ENCODE measurements at regions not wholly inside any gene's neighbourhood (a gene's known extent, or its start where the extent isn't known, plus 50 kb on each side); places are given as distances from the start of the nearest gene placed in this dataset.

DNA sequence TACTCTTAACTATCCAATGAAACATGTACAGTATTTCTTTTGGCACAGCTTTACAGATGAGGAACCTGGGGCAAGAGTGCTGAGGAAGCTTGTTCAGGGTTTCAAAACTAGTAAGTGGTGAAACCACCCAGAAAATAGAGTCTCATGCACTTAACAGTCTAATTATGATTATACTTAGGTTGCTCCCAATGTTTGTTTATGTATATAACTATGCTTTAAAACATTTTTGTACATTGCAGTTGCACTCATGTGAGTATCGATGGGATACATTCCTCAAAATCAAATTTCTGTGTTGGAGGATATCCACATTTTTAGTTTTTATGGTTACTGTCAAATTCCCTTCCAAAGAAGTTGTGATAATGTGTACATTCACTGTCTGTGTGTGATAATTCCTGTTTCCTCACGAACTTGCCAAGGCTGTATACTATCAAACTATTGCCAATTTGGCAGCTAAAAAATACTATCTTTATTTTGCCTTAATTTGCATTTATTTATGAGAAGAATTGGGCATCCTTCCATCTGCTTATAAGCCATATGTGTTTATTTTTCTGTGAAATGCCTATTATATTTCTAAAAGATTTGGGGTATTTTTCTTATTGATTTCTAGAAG lies 143.9 kb upstream of the SSTR1 start:
- no peak overlapping the region for H3K4me3 ChIP-seq (ENCODE audit: low read length)
- TF ChIP-seq ZNF274 (IDR thresholded peaks at IDR 0.05; ENCODE audit: low read depth, low read length) = no peak

DNA sequence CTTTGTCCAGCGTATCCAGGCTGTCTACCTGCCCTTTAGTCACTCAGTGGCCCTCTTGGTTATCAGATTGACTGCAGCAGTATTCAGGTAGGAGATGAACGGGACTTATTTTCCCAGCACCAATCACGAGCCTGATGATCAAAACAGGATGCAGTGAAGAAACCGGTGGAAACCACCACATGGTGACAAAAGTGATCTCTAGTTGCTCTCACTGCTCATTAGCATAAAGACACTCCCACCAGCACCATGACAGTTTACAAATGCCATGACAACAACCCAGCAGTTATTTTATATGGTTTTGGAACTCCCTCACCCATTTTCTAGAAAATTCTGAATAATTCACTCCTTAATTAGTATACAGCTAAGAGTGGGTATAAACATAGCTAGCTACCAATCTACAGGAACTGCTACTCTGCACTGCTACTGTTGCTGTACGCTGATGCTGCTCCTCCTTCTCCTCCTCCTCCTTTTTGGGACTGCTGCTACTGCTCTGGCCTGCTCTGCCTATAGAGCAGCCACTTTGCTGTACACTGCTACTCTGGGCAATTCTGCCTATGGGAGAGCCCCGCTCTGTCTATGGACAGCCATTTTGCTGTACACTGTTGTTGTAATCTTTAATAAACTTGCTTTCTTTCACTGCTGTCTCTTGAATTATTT lies 142.5 kb upstream of the SSTR1 start:
- no peak for TF ChIP-seq ZNF274 (IDR thresholded peaks at IDR 0.05; ENCODE audit: low read depth, low read length)
- no peak overlapping the region for H3K4me3 ChIP-seq (ENCODE audit: low read length)

DNA sequence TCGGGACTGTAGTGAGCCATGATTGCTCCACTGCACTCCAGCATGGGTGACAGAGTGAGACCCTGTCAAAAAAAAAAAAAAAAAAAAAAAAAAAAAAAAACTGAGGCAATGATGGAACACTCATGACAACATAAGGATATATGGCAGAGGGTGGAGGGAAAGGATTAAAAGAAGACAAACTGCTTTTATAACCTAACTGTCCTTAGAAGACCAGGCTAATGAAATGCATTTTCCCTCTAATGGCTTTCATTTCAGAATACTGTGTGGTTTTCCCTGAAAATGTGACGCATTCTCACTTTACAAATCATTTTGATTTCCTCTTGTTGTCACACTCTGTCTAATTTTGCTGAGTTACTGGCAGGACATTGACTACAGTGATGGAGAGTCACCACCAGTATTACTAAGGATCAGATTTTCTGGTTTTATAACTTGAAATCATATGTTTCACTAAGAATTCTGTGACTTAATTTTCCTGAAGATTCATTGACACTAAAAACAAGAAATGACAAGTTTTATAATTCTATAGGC lies 137.6 kb upstream of the SSTR1 start:
- TF ChIP-seq ZNF274 (IDR thresholded peaks at IDR 0.05; ENCODE audit: low read depth, low read length) = no peak

DNA sequence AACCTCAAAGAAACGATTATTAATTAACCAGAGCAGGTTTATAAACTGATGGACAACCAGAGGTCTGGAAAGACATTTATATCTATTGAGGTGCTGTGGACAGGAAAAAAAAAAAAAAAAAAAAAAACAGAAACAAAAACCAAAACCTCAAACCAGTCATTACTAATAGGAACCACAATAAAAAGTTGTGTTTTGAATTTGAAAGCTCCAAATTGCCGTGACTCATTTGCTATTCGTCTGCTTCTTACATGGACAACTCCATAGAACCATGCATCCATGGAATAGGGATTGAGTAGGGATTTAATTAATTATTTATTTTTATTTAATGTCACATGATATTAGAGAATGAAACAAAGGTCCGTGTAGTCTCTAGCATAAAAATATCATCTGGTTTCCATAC lies 134.1 kb upstream of the SSTR1 start:
- no peak for TF ChIP-seq ZNF274 (IDR thresholded peaks at IDR 0.05; ENCODE audit: low read depth, low read length)
- no peak overlapping the region for H3K4me3 ChIP-seq (ENCODE audit: low read length)

More for the DNA sequence above, 137.6 kb upstream of the SSTR1 start:
- no peak overlapping the region for H3K4me3 ChIP-seq (ENCODE audit: low read length)

DNA sequence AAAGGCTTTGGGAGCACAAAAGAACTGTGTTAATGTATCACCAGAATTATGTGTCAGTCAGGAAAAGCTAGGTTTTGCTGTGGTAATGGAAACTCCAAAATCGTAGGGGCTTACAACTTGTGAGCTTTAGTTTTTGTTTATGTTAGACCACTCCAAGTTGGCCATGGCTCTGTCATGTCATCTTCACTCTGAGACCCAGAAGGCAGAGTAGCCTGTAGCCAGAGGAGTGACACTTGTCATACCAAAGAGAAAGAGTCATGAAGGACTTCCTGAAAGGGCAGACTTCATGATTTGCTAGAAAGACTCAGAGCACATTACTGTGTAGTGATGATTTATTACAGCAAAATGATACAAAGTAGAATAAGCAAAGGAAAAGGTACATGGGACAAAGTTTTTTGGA lies 133.6 kb upstream of the SSTR1 start:
- TF ChIP-seq ZNF274 (IDR thresholded peaks at IDR 0.05; ENCODE audit: low read depth, low read length) = no peak
- no peak overlapping the region; the same call in 1 of the 2 replicates for H3K4me3 ChIP-seq (ENCODE audit: low read length)

DNA sequence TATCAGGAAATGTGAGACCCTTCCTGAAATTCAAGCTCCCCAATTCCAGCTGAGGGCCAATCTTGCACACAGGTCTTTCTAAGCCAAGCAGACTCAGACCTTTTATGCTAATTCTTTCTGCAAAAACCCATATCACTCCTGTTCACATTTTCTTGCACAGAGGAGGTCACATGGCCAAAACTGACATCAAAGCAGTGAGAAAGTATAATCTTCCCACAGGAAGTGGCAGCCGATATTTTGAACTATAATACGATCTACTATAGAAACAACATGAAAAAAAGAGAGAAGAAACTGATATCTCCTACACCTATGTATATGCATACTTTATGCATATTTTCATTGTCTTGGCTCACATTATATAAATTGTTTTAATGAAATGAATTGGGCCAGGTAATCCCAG lies 132.9 kb upstream of the SSTR1 start:
- no peak overlapping the region for H3K4me3 ChIP-seq (ENCODE audit: low read length)
- no peak for TF ChIP-seq ZNF274 (IDR thresholded peaks at IDR 0.05; ENCODE audit: low read depth, low read length)

DNA sequence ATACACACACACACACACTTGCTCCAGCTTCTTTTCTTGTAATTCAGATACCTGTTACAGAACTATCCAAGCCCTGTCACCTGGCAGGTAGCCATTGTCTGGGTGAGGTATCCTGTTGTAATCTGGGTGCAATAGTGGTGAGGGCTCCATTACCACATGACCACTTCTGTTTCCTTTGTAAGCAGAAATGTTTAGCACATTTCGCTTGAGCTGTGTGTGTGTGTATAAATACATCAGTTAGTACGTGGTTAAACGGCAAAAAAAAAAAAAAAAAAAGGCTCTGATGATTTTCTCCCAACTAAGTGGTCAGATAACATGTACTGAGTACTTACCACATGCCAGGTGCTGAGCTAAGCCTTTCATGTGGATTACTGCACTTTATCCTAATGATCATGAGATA lies 129.3 kb upstream of the SSTR1 start:
- no peak for TF ChIP-seq ZNF274 (IDR thresholded peaks at IDR 0.05; ENCODE audit: low read depth, low read length)
- H3K4me3 ChIP-seq (ENCODE audit: low read length) = no peak overlapping the region

DNA sequence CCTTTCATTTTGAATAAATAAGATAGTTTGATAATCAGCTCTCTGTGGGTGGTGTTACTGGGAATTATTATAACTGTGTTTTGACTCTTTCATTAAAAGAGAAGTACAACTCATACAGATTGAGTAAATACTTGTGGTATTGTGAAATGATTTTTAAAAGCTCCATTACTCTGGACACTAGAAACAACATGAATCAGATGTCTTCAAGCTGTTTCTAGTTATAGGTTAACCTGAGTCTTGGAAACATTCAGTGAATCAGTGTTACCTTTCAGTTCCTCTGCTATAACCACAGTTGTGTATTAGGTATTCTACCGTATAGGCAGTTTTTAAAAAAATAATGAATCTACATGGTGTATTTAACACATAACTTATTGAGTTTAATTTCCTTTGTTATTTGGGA lies 128.4 kb upstream of the SSTR1 start:
- peak overlapping the region; percentile 16; the same call in 1 of the 2 replicates for H3K4me3 ChIP-seq (ENCODE audit: low read length)
- TF ChIP-seq ZNF274 (IDR thresholded peaks at IDR 0.05; ENCODE audit: low read depth, low read length) = no peak

DNA sequence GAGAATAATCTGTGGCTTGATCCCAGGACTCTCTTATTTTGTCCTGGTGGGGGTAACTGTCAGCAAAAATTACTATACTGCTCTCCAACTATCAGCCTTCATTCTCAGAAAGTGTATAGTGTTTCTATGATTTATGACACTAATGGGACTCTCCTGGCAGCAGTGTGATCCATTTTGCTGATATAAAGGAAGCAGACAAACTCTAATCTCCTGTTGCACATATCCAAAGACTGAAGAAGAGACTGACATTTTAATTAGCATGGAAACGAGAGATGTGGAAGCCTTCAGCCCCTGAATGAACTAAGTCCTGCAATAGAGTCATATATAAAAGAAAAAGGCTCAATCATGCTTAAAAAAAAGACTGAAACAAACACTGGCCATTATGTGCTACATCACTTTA lies 127.8 kb upstream of the SSTR1 start:
- no peak for TF ChIP-seq ZNF274 (IDR thresholded peaks at IDR 0.05; ENCODE audit: low read depth, low read length)

DNA sequence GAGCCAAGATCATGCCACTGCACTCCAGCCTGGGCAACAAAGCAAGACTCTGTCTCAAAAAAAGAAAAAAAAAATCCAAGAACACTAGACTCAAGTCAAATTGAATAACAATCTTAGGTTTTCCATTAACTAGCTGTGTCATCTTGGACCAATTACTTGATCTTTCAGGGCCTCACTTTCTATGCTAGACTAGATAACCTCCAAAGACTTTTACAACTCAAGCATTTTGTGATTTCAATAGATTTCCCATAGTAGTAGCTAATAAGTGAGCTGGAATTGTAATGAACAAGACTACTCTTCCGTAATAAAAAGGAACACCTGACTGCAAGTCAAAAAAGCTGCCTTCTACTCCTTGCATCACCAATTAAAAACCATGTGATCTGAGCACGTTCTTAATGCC lies 127.0 kb upstream of the SSTR1 start:
- no peak for TF ChIP-seq ZNF274 (IDR thresholded peaks at IDR 0.05; ENCODE audit: low read depth, low read length)
- H3K4me3 ChIP-seq (ENCODE audit: low read length) = no peak overlapping the region

More for the DNA sequence above, 127.8 kb upstream of the SSTR1 start:
- no peak overlapping the region for H3K4me3 ChIP-seq (ENCODE audit: low read length)

DNA sequence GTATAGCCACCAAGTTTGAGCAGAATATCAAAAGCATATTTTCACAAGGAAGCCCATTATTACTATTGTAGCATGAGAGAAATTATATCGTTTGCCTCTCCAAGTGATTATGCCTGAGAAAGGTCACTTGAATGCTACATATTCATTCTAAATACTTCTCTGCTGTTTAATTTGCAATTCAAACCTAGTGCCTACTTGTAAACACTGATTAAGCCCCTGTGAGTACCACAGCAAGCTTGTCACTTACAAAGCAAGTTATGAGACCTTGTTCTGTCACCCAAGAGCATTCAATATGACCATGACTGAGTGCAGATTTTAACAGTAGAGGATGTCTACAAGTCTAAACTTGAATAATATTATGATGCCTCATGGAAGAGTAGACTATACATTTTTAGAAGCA lies 124.7 kb upstream of the SSTR1 start:
- no peak overlapping the region for H3K4me3 ChIP-seq (ENCODE audit: low read length)

DNA sequence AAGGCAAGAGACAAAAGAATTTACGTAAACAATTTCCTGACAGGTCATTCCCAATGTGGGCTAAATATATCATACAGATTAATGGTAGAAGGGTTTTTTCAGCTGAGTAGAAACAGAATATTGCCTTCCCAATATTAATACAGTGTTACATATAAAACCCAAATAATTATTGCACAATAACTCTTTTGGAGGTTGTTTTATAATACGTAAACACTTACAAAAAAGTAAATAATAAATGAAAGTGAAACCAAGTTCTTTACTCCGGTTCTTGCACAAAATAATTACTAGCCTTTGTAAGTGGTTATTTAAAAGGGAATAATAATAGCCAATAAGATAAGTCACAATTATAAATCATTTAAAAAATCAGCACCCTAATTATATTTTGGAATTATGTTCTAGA lies 118.6 kb upstream of the SSTR1 start:
- no peak overlapping the region for H3K4me3 ChIP-seq (ENCODE audit: low read length)
- TF ChIP-seq ZNF274 (IDR thresholded peaks at IDR 0.05; ENCODE audit: low read depth, low read length) = no peak

More for the DNA sequence above, 124.7 kb upstream of the SSTR1 start:
- TF ChIP-seq ZNF274 (IDR thresholded peaks at IDR 0.05; ENCODE audit: low read depth, low read length) = no peak

DNA sequence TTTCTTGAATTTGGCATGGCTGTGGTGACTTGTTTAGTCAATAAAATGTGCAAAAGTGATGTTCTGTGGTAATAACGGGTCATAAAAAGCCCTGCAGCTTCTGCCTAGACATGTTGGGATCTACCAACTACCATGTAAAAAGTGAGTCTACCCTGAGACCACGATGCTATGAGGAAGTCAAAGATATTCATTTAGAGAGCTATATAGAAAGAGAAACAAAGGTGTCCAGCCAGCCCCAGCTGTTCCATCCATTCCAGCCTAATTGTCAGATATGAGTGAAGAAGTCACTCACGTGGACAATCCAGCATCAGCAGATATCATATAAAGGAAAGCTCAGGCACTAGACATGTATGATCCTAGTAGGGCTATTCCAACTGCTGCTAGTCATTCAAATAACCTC lies 117.2 kb upstream of the SSTR1 start:
- TF ChIP-seq ZNF274 (IDR thresholded peaks at IDR 0.05; ENCODE audit: low read depth, low read length) = no peak
- no peak overlapping the region for H3K4me3 ChIP-seq (ENCODE audit: low read length)

DNA sequence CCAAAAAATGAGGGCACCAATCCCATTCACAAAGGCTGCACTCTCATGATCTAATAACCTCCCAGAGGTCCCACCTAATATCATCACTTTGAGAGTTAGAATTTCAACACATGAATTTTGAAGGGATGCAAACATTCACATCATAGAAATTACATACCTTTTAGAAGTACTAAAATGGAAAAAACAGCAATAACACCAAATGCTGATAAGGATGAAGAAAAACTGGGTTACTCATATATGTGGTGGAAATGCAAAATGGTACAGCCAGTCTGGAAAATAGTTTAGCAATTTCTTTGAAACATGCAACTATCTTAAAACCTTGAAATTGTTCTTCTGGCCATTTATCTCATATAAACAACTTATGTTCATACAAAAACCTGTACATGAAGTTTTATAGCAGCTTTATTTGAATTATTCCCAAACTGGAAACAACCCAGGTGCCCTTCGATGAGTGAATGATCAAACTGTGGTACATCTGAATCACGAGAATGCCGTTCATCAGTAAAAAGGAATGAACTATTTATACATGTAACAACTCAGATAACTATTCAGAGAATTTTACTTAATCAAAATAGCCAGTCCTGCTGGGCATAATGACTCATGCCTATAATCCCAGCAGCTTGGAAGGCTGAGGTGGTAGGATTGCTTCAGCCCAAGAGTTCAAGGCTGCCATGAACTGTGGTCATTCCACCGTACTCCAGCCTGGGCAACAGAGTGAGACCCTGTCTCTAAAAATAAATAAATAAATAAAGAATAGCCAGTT lies 109.4 kb upstream of the SSTR1 start:
- no peak overlapping the region for H3K4me3 ChIP-seq (ENCODE audit: low read length)
- TF ChIP-seq ZNF274 (IDR thresholded peaks at IDR 0.05; ENCODE audit: low read depth, low read length) = no peak

DNA sequence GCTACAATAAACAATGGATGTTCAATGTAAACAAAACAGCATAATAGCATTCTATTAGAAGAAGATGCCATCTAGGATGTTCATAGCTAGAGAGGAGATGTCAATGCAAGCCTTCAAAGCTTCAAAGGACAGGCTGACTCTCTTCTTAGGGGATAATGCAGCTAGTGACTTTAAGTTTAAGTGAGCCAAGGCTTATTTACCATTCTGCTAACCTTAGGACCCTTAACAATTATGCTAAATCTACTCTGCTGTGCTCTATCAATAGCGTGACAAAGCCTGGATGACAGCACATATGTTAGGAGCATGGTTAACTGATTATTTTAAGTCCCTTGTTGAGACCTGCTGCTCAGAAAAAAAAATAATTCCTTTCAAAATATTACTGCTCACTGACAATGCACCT lies 106.0 kb upstream of the SSTR1 start:
- no peak for TF ChIP-seq ZNF274 (IDR thresholded peaks at IDR 0.05; ENCODE audit: low read depth, low read length)
- H3K4me3 ChIP-seq (ENCODE audit: low read length) = no peak overlapping the region

Measured in GM08714 (cell line).